GM12875 (cell line): ENCODE measurements at regions not wholly inside any gene's neighbourhood (a gene's known extent, or its start where the extent isn't known, plus 50 kb on each side); places are given as distances from the start of the nearest gene placed in this dataset.

Source experiments
- H3K4me3 ChIP-seq: one replicate; pipeline ENCODE4 v1.5.1; 2011; ENCODE audit warnings: low read depth, low read length, control low read depth
- CTCF ChIP-seq: IDR thresholded peaks from 2 replicates; pipeline ENCODE4 v1.5.1; 2011; ENCODE audit warnings: low read depth, mild to moderate bottlenecking, control low read depth, inconsistent platforms, low read length, moderate library complexity, borderline replicate concordance; ENCODE audit not compliant: insufficient read depth

DNA sequence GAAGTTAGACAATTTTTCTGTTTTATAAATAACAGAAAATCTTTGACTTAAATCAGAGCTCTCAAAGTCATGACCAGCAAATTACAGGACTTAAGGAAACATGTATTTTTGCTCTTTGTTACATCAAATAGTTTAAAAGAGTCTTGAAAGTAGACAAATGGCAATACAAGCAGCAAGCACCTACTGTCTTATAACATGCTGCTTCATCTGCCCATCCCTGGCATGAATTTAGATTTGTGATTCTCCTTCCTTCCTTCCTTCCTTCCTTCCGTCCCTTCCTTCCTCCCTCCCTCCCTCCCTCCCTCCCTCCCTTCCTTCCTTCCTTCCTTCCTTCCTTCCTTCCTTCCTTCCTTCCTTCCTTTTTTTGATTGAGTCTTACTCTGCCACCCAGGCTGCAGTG lies 715.6 kb upstream of the FLRT2 start:
- no peak for TF ChIP-seq CTCF
- H3K4me3 ChIP-seq, result no peak overlapping the region

- no peak overlapping the region for H3K4me3 ChIP-seq
- TF ChIP-seq CTCF, result no peak
Observed at GRCh38 chr14:84819528-84819927, 710.4 kb upstream of the FLRT2 start.

DNA sequence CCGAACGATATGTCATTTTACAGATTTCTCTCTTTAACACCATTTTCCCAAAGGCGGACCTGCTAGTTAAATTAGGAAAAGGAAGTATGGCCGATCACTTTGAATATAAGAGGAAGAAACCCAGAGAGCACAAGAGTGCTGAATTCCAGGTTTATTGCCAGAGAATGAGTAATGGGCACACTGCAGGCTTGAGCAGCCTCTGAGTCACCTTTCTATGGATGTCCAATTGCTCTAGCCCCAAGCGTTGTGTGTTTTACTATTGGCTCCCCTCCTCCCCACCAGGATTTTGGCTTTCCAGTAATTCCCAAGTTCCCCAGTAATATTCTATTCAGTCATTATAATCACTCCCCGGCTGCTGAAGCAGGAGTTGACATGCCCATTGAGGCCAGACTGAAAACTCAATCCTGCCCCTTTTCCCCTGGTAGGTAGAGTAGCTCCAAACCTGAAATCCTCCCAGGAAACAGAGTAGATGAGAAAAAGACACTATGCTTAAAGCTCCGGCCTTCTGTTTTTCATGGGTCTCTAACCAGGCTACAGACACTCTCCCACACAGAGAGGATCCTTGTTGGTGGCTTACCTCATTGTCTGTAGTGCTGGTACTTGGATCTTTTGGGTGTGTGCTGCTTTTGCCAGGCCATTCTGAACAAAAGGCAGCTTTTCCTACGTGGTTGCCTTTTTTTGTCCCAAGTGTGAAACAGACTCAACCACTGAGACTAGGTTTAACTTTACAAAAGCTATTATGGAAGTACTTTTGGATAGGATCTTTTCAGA lies 704.3 kb upstream of the FLRT2 start:
- no peak overlapping the region for H3K4me3 ChIP-seq
- no peak for TF ChIP-seq CTCF

DNA sequence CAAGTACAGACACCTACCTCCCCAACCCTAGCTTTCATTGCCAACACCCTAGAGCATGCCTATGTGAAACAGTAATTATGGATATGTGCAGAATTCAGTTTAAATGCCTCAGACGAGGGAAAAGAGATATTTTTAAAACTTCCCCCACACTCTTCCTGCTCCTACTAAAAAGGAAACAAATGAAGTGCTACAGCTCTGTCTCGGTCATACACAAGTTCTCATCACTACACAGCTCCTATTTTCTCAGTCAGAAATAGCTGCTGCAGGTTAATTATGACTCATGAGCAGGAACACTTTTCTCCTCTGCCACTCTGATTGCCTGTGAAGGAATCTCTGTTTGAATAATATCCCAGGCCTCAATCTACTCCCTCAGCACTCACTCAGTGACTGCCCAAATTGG lies 703.6 kb upstream of the FLRT2 start:
- no peak overlapping the region for H3K4me3 ChIP-seq
- TF ChIP-seq CTCF, result no peak

GRCh38 chr14:84850595-84850994 lies 679.3 kb upstream of the FLRT2 start:
- no peak overlapping the region for H3K4me3 ChIP-seq

DNA sequence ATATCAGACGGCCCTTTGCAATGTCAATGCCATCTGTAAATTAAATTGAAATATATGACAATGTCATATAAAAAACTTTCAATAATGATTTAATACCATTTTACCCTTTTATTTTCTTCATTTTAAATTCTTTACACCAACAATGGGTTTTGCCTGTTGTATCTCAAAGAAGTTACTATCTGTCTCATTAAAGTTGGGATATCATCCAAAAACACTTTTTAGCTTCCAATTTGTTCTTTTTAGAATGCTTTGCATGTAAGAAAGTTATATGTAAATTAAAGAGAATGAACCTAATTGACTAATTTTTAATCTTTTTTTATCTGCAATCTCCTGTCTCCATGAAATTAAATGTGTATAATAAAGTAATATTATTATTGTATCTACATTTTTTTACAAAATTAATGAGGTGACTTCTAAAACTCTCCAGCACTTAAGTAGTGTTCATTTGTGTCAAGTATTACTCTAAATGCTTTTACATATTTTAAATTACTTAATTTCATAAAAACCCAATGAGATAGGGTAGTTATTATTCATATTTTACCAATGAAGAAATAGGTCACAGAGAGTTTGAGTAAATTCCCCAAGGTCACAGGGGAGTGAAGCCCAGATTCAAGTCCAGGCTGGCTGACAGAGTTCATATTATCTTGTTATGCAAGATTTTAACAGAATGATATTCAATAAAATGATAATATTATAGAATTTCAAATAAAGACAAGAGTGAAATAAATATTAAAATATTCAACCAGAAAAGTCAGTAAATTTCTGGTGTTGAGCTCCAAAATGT lies 673.0 kb upstream of the FLRT2 start:
- no peak overlapping the region for H3K4me3 ChIP-seq
- no peak for TF ChIP-seq CTCF

More at GRCh38 chr14:84850595-84850994, 679.3 kb upstream of the FLRT2 start:
- no peak for TF ChIP-seq CTCF

DNA sequence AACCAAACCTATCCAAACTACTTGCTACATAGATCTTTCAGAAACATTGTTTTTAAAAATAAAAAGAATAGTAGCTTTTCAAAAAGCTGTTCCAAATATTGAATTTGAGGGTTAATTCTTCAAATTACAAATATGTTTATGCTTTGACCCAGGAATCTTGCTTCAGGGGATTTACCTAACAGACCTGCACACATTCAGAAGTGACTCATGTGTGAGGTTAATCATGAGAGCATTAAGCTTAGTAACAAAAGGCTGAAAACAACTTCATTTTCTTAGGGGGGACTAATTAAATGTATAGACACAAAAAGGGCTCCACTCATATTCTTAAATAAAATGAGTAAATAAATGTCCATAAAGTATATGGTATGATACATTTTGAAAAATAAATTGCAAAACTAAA lies 672.4 kb upstream of the FLRT2 start:
- H3K4me3 ChIP-seq, result no peak overlapping the region

More for the DNA sequence above, 672.4 kb upstream of the FLRT2 start:
- TF ChIP-seq CTCF, result no peak
